ENCODE measurements at regions not wholly inside any gene's neighbourhood (a gene's known extent, or its start where the extent isn't known, plus 50 kb on each side); places are given as distances from the start of the nearest gene placed in this dataset.

GRCh38 chr12:58787021-58787760, 133.1 kb downstream of the LRIG3 start:
- H3K4me3 ChIP-seq (ENCODE audit: low read depth in 1 of 3, low read length in 3 of 3), result no peak overlapping the region
- H3K9me3 ChIP-seq (ENCODE audit: control insufficient read depth in 4 of 4, low read length in 3 of 4), result no peaks in the 10 kb centered on the region
- H3K36me3 ChIP-seq (ENCODE audit: control insufficient read depth in 4 of 4, insufficient read depth in 3 of 4, low read depth in 1 of 4, low read length in 3 of 4), result no peaks in the 10 kb centered on the region
- no peaks in the 10 kb centered on the region for H3K4me1 ChIP-seq (ENCODE audit: control insufficient read depth in 4 of 4, insufficient read depth in 4 of 4, low read length in 3 of 4)
- DNase-seq (ENCODE audit: low spot score), result no peak
- no peaks in the 10 kb centered on the region for H3K27me3 ChIP-seq (ENCODE audit: control insufficient read depth in 4 of 4, insufficient read depth in 4 of 4, low read length in 3 of 4)
- no peak overlapping the region for H3K27ac ChIP-seq (ENCODE audit: low read depth in 1 of 2, low read length in 2 of 2)
- TF ChIP-seq ATF3 (IDR thresholded peaks at IDR 0.05) (no peak), TAF1 (conservative IDR thresholded peaks at IDR 0.05) (no peak), SP1 (IDR thresholded peaks at IDR 0.05) (no peak), FOXA2 (IDR thresholded peaks at IDR 0.05) (no peak), NR2F2 (IDR thresholded peaks at IDR 0.05) (no peak), RXRA (IDR thresholded peaks at IDR 0.05) (no peak), CTCF (IDR thresholded peaks at IDR 0.05; ENCODE audit: low read depth, low read length, missing input control) (no peak), YY1 (IDR thresholded peaks at IDR 0.05) (no peak), REST (IDR thresholded peaks at IDR 0.05) (no peak)
- no peak overlapping the region for H3K9ac ChIP-seq (ENCODE audit: low read depth in 1 of 2, low read length in 2 of 2)
- 90% methylated on average over 4 of the region's 4 CpGs for WGBS

GRCh38 chr12:58794859-58795258, 125.4 kb downstream of the LRIG3 start:
- H3K4me1 ChIP-seq (ENCODE audit: control insufficient read depth in 4 of 4, insufficient read depth in 4 of 4, low read length in 3 of 4), result no peaks in the 10 kb centered on the region
- no peak overlapping the region for H3K4me3 ChIP-seq (ENCODE audit: low read depth in 1 of 3, low read length in 3 of 3)
- 98% methylated on average over 6 of the region's 6 CpGs for WGBS
- no peak overlapping the region for H3K9ac ChIP-seq (ENCODE audit: low read depth in 1 of 2, low read length in 2 of 2)
- no peaks in the 10 kb centered on the region for H3K36me3 ChIP-seq (ENCODE audit: control insufficient read depth in 4 of 4, insufficient read depth in 3 of 4, low read depth in 1 of 4, low read length in 3 of 4)
- TF ChIP-seq MAX (IDR thresholded peaks at IDR 0.05) (no peak), TAF1 (conservative IDR thresholded peaks at IDR 0.05) (no peak), FOXA1 (IDR thresholded peaks at IDR 0.05) (no peak)
- no peaks in the 10 kb centered on the region for H3K9me3 ChIP-seq (ENCODE audit: control insufficient read depth in 4 of 4, low read length in 3 of 4)
- H3K27ac ChIP-seq (ENCODE audit: low read depth in 1 of 2, low read length in 2 of 2), result no peak overlapping the region
- H3K27me3 ChIP-seq (ENCODE audit: control insufficient read depth in 4 of 4, insufficient read depth in 4 of 4, low read length in 3 of 4), result no peaks in the 10 kb centered on the region
- no peak for DNase-seq (ENCODE audit: low spot score)

GRCh38 chr12:58795825-58796224, 124.5 kb downstream of the LRIG3 start:
- TF ChIP-seq HNF4A (conservative IDR thresholded peaks at IDR 0.05) (no peak), JUND (IDR thresholded peaks at IDR 0.05) (no peak), RAD21 (IDR thresholded peaks at IDR 0.05) (no peak), TAF1 (conservative IDR thresholded peaks at IDR 0.05) (no peak), HNF4G (IDR thresholded peaks at IDR 0.05) (no peak), GABPA (IDR thresholded peaks at IDR 0.05 in 1 of 2, conservative IDR thresholded peaks at IDR 0.05 in 1 of 2) (no peak), ATF3 (IDR thresholded peaks at IDR 0.05) (no peak), FOXA2 (IDR thresholded peaks at IDR 0.05) (no peak)
- whole genome bisulfite sequencing, result 88% methylated on average over 3 of the region's 3 CpGs
- no peaks in the 10 kb centered on the region for H3K4me1 ChIP-seq (ENCODE audit: control insufficient read depth in 4 of 4, insufficient read depth in 4 of 4, low read length in 3 of 4)
- no peaks in the 10 kb centered on the region for H3K9me3 ChIP-seq (ENCODE audit: control insufficient read depth in 4 of 4, low read length in 3 of 4)
- DNase-seq (ENCODE audit: low spot score), result no peak
- no peak overlapping the region for H3K9ac ChIP-seq (ENCODE audit: low read depth in 1 of 2, low read length in 2 of 2)
- H3K27ac ChIP-seq (ENCODE audit: low read depth in 1 of 2, low read length in 2 of 2), result no peak overlapping the region
- H3K4me3 ChIP-seq (ENCODE audit: low read depth in 1 of 3, low read length in 3 of 3), result no peak overlapping the region
- no peaks in the 10 kb centered on the region for H3K36me3 ChIP-seq (ENCODE audit: control insufficient read depth in 4 of 4, insufficient read depth in 3 of 4, low read depth in 1 of 4, low read length in 3 of 4)
- H3K27me3 ChIP-seq (ENCODE audit: control insufficient read depth in 4 of 4, insufficient read depth in 4 of 4, low read length in 3 of 4), result no peaks in the 10 kb centered on the region

All from liver (tissue), 8 donors.